IMR-90 (cell line): ENCODE measurements at regions not wholly inside any gene's neighbourhood (a gene's known extent, or its start where the extent isn't known, plus 50 kb on each side); places are given as distances from the start of the nearest gene placed in this dataset.

ENCODE experiments used
- ATAC-seq: fragments of 200-7000 bp; cut with Tn5 transposase; 2 replicates; pipeline ENCODE4 v1.9.1; 2020; ENCODE audit warnings: low read depth, mild to moderate bottlenecking, moderate library complexity
- BruUV-seq: library from RNA; stranded (reverse); fragments of 400-500 nt; replicated peaks from 2 replicates; lab custom pipeline; 2021; lab: Mats Ljungman, UMichigan
- CTCF ChIA-PET: fragments of 300-600 bp; formaldehyde crosslinking; extraction: SDS; loops from one replicate; lab custom pipeline; 2021; ENCODE audit warnings: antibody characterized with exemption; lab: Yijun Ruan, JAX
- POLR2A ChIA-PET: fragments of 300-600 bp; sonication (Branson Sonifier 250); formaldehyde crosslinking; loops from one replicate; lab custom pipeline; 2022; ENCODE audit warnings: antibody characterized with exemption; ENCODE audit not compliant: unreplicated experiment; lab: Charles Lee
- DNase-seq: peaks from one replicate; pipeline ENCODE4 v3.0.0; 2013
- H2AFZ ChIP-seq: replicated peaks from 2 replicates; pipeline ENCODE3; 2013; ENCODE audit warnings: low read length, mild to moderate bottlenecking; ENCODE audit not compliant: poor library complexity
- H2AK5ac ChIP-seq: 2 replicates; pipeline ENCODE4 v1.6.1; 2013; ENCODE audit warnings: low read depth, low read length, inconsistent platforms
- H2AK9ac ChIP-seq: replicated peaks from 2 replicates; pipeline ENCODE3; 2013; ENCODE audit warnings: mild to moderate bottlenecking, low read depth, low read length, moderate library complexity; ENCODE audit not compliant: poor library complexity
- H2BK120ac ChIP-seq: 2 replicates; pipeline ENCODE4 v1.6.1; 2013; ENCODE audit warnings: low read depth, low read length, inconsistent platforms
- H2BK15ac ChIP-seq: 3 replicates; pipeline ENCODE4 v1.6.1; 2013; ENCODE audit warnings: low read depth, low read length, inconsistent platforms
- H2BK20ac ChIP-seq: 2 replicates; pipeline ENCODE4 v1.6.1; 2013; ENCODE audit warnings: low read depth, mild to moderate bottlenecking, inconsistent platforms, low read length, moderate library complexity
- H2BK5ac ChIP-seq: 2 replicates; pipeline ENCODE4 v1.6.1; 2013; ENCODE audit warnings: mild to moderate bottlenecking, low read depth, low read length, inconsistent platforms; ENCODE audit not compliant: poor library complexity, severe bottlenecking
- H3K14ac ChIP-seq: replicated peaks from 2 replicates; pipeline ENCODE4 v1.6.1; 2013; ENCODE audit warnings: low read depth, low read length, inconsistent platforms
- H3K18ac ChIP-seq: 2 replicates; pipeline ENCODE4 v1.6.1; 2013; ENCODE audit warnings: low read depth, low read length, control low read depth
- H3K23ac ChIP-seq: 2 replicates; pipeline ENCODE4 v1.6.1; 2013; ENCODE audit warnings: low read depth, low read length, inconsistent platforms
- H3K27ac ChIP-seq: 2 replicates; pipeline ENCODE4 v1.5.1; 2013; ENCODE audit warnings: mild to moderate bottlenecking, control low read depth, low read length; ENCODE audit not compliant: insufficient read depth
- H3K27me3 ChIP-seq: 2 replicates; pipeline ENCODE4 v1.6.1; 2013; ENCODE audit warnings: low read length; ENCODE audit not compliant: control insufficient read depth, insufficient read depth
- H3K36me3 ChIP-seq: 2 replicates; pipeline ENCODE4 v1.6.1; 2013; ENCODE audit warnings: low read length, mixed read lengths; ENCODE audit not compliant: control insufficient read depth, insufficient read depth
- H3K4ac ChIP-seq: 2 replicates; pipeline ENCODE4 v1.6.1; 2013; ENCODE audit warnings: low read depth, low read length, inconsistent platforms
- H3K4me1 ChIP-seq: 2 replicates; pipeline ENCODE4 v1.6.1; 2013; ENCODE audit warnings: low read length, mixed read lengths; ENCODE audit not compliant: control insufficient read depth, insufficient read depth
- H3K4me2 ChIP-seq: 2 replicates; pipeline ENCODE4 v1.6.1; 2013; ENCODE audit warnings: low read depth, mild to moderate bottlenecking, control low read depth, low read length, moderate library complexity
- H3K4me3 ChIP-seq: 2 replicates; pipeline ENCODE4 v1.5.1; 2013; ENCODE audit warnings: low read depth, mild to moderate bottlenecking, control low read depth, low read length, moderate library complexity; ENCODE audit not compliant: insufficient read depth
- H3K56ac ChIP-seq: 2 replicates; pipeline ENCODE4 v1.6.1; 2013; ENCODE audit warnings: low read length, inconsistent platforms; ENCODE audit not compliant: insufficient read depth; ENCODE audit errors: extremely low read depth
- H3K79me1 ChIP-seq, 2 experiments: 2 replicates each; pipeline ENCODE4 v1.6.1; 2013; ENCODE audit warnings: low read length in 2 of 2, inconsistent platforms in 1 of 2, low read depth in 1 of 2
- H3K9ac ChIP-seq: 2 replicates; pipeline ENCODE4 v1.6.1; 2013; ENCODE audit warnings: low read depth, low read length, control low read depth
- H3K9me1 ChIP-seq: 2 replicates; pipeline ENCODE4 v1.6.1; 2013; ENCODE audit warnings: low read length, inconsistent platforms; ENCODE audit not compliant: insufficient read depth
- H3K9me3 ChIP-seq: 2 replicates; pipeline ENCODE4 v1.6.1; 2013; ENCODE audit warnings: low read length; ENCODE audit not compliant: control insufficient read depth, insufficient read depth
- H4K20me1 ChIP-seq: 2 replicates; pipeline ENCODE4 v1.6.1; 2013; ENCODE audit warnings: low read length, inconsistent platforms; ENCODE audit not compliant: insufficient read depth
- H4K5ac ChIP-seq: 2 replicates; pipeline ENCODE4 v1.6.1; 2013; ENCODE audit warnings: mild to moderate bottlenecking, low read depth, low read length, control low read depth
- H4K8ac ChIP-seq, 2 experiments: 2 replicates each; pipeline ENCODE4 v1.6.1; 2013; ENCODE audit warnings: low read depth in 2 of 2, low read length in 2 of 2, control low read depth in 1 of 2, inconsistent platforms in 1 of 2
- H4K91ac ChIP-seq: 2 replicates; pipeline ENCODE4 v1.6.1; 2013; ENCODE audit warnings: low read depth, low read length, inconsistent platforms; ENCODE audit not compliant: insufficient read depth
- CHD1 ChIP-seq: IDR thresholded peaks from 2 replicates; pipeline ENCODE4 v1.6.1; 2012; ENCODE audit warnings: low read depth, low read length, improper control_type of control experiment
- RAD21 ChIP-seq: IDR thresholded peaks from 2 replicates; pipeline ENCODE4 v1.6.1; 2012; ENCODE audit warnings: low read length, improper control_type of control experiment
- RCOR1 ChIP-seq: IDR thresholded peaks from 2 replicates; pipeline ENCODE4 v1.6.1; 2012; ENCODE audit warnings: mild to moderate bottlenecking, low read length, improper control_type of control experiment; ENCODE audit not compliant: insufficient replicate concordance
- WGBS, 2 experiments: methylation state at CpG; one replicate each; pipeline versions ENCODE4 v1.1.5 to v1.1.7; 2013; ENCODE audit warnings: missing lambda C conversion rate in 2 of 2; ENCODE audit not compliant: insufficient read length in 1 of 2; ENCODE audit errors: extremely low coverage in 2 of 2; 5-methylcytosine and 5-hydroxymethylcytosine counted together
- dilution Hi-C: fragments of 300-500 bp; cut with HindIII; formaldehyde crosslinking; loops from one replicate; pipeline ENCODE4 v1.14.3; 2018; ENCODE audit warnings: low sequenced_read_pairs; ENCODE audit not compliant: unreplicated experiment
- in situ Hi-C: fragments of 300-500 bp; cut with MboI; formaldehyde crosslinking; loops from 3 replicates; pipeline ENCODE4 v1.14.3; 2019; ENCODE audit warnings: low sequenced_read_pairs, inconsistent platforms, mixed read lengths
- intact Hi-C: fragments of 100-400 bp; cut with micrococcal nuclease; formaldehyde crosslinking; loops from 2 replicates; pipeline ENCODE4 v1.10.0; 2022

- Histone ChIP-seq H4K91ac (no peak overlapping the region), H2AK5ac (no peak overlapping the region), H3K4me2 (no peak overlapping the region), H2AK9ac (no peak overlapping the region), H3K9me3 (peaks cover 27% of the 10 kb centered on the region), H3K18ac (no peak overlapping the region), H2BK20ac (no peak overlapping the region), H3K4ac (no peak overlapping the region), H3K27ac (no peak overlapping the region), H3K4me1 (no peaks in the 10 kb centered on the region), H3K9me1 (no peaks in the 10 kb centered on the region), H2BK5ac (peak overlapping the region; percentile 83), H3K27me3 (no peaks in the 10 kb centered on the region), H3K36me3 (no peaks in the 10 kb centered on the region), H3K79me1 (no peaks in the 10 kb centered on the region), H4K8ac (no peak overlapping the region), H2BK15ac (no peak overlapping the region), H2AFZ (no peak overlapping the region), H3K9ac (no peak overlapping the region), H2BK120ac (no peak overlapping the region), H3K23ac (no peak overlapping the region), H4K5ac (no peak overlapping the region), H3K14ac (no peak overlapping the region), H3K4me3 (no peak overlapping the region), H4K20me1 (no peaks in the 10 kb centered on the region), H3K56ac (no peak overlapping the region)
- BruUV-seq = no TSS peak
- dilution Hi-C loops (no loop called here), intact Hi-C loops (no loop called here), in situ Hi-C loops (no loop called here)
- TF ChIP-seq RAD21 (no peak), RCOR1 (no peak), CHD1 (no peak)
- no peak for ATAC-seq
- ChIA-PET POLR2A (no interaction called here), CTCF (no interaction called here)
- no CpG with 5 or more reads among the region's 2 CpGs for WGBS, 2 experiments
- DNase-seq = no peak
Observed at GRCh38 chr2:4973973-4974372, 718.2 kb upstream of the SOX11 start.
